GM19239 (cell line): ENCODE measurements at regions not wholly inside any gene's neighbourhood (a gene's known extent, or its start where the extent isn't known, plus 50 kb on each side); places are given as distances from the start of the nearest gene placed in this dataset.

Experiments
- DNase-seq: peaks from one replicate; pipeline ENCODE4 v3.0.0; 2011; ENCODE audit warnings: low spot score; ENCODE audit not compliant: insufficient read length
- FAIRE-seq: peaks from 2 replicates; lab custom pipeline; 2011; peaks lifted over from hg19 to GRCh38; lab: Jason Lieb, UNC

- DNase-seq (no peak), FAIRE-seq (no peak)
Observed at GRCh38 chr2:37425408-37425807, 81.0 kb downstream of the QPCT start.

GRCh38 chr2:37427241-37427640 lies 82.8 kb downstream of the QPCT start:
- FAIRE-seq = peak; percentile 48

GRCh38 chr2:37436323-37436722 lies 91.9 kb downstream of the QPCT start:
- no peak for FAIRE-seq
- no peak for DNase-seq

More at GRCh38 chr2:37427241-37427640, 82.8 kb downstream of the QPCT start:
- DNase-seq = no peak

GRCh38 chr2:37439131-37439642 lies 94.8 kb downstream of the QPCT start:
- DNase-seq (no peak), FAIRE-seq (no peak)

- FAIRE-seq (peak; percentile 8), DNase-seq (no peak)
Observed at GRCh38 chr2:37441055-37441454, 96.6 kb downstream of the QPCT start.

- FAIRE-seq (no peak), DNase-seq (no peak)
Observed at GRCh38 chr2:37443082-37443481, 98.7 kb downstream of the QPCT start.

GRCh38 chr2:37447446-37447845 lies 103.0 kb downstream of the QPCT start:
- FAIRE-seq (no peak), DNase-seq (no peak)

GRCh38 chr2:37448342-37449120 lies 104.1 kb downstream of the QPCT start:
- DNase-seq (no peak), FAIRE-seq (no peak)

- no peak for FAIRE-seq
- DNase-seq = no peak
Observed at GRCh38 chr2:37449761-37450296, 105.4 kb downstream of the QPCT start.

GRCh38 chr2:37453027-37453426 lies 108.6 kb downstream of the QPCT start:
- DNase-seq (no peak), FAIRE-seq (no peak)

GRCh38 chr2:37454851-37455762 lies 110.7 kb downstream of the QPCT start:
- no peak for FAIRE-seq
- DNase-seq = no peak

- DNase-seq (no peak), FAIRE-seq (no peak)
Observed at GRCh38 chr2:37456479-37456878, 112.0 kb downstream of the QPCT start.

- FAIRE-seq (no peak), DNase-seq (no peak)
Observed at GRCh38 chr2:37457401-37457901, 113.0 kb downstream of the QPCT start.

- no peak for DNase-seq
- FAIRE-seq = no peak
Observed at GRCh38 chr2:37458133-37458532, 113.7 kb downstream of the QPCT start.

- FAIRE-seq (no peak), DNase-seq (no peak)
Observed at GRCh38 chr2:37459095-37459981, 114.9 kb downstream of the QPCT start.

GRCh38 chr2:37460896-37461229 lies 116.4 kb downstream of the QPCT start:
- no peak for DNase-seq
- FAIRE-seq = no peak

GRCh38 chr2:37464067-37464466 lies 119.6 kb downstream of the QPCT start:
- DNase-seq (no peak), FAIRE-seq (no peak)

- no peak for DNase-seq
- FAIRE-seq = no peak
Observed at GRCh38 chr2:37466533-37467222, 122.2 kb downstream of the QPCT start.

GRCh38 chr2:37468170-37468569 lies 123.7 kb downstream of the QPCT start:
- DNase-seq (no peak), FAIRE-seq (no peak)
